ENCODE measurements at regions not wholly inside any gene's neighbourhood (a gene's known extent, or its start where the extent isn't known, plus 50 kb on each side); places are given as distances from the start of the nearest gene placed in this dataset.

- Histone ChIP-seq H3K4me3 (no peak overlapping the region), H3K9ac (ENCODE audit: insufficient read length) (no peak overlapping the region), H3K27ac (no peak overlapping the region), H3K36me3 (ENCODE audit: insufficient read depth, low read length) (no peaks in the 10 kb centered on the region), H3K9me3 (ENCODE audit: low read depth, low read length) (no peaks in the 10 kb centered on the region)
- no peak for TF ChIP-seq EZH2 (IDR thresholded peaks at IDR 0.05)
- no peak for TF ChIP-seq FOXP2 (optimal IDR thresholded peaks at IDR 0.05; ENCODE audit: control extremely low read depth, extremely low read length, insufficient read depth)
- TF ChIP-seq POLR2AphosphoS5 (IDR thresholded peaks at IDR 0.05; ENCODE audit: borderline replicate concordance, low read depth, low read length): no peak
- DNase-seq (ENCODE audit: low read depth, low spot score): no peak
These were observed 954.5 kb downstream of the ADGRL2 start for GRCh38 chr1:82755191-82755590.

- no peak for TF ChIP-seq POLR2AphosphoS5 (IDR thresholded peaks at IDR 0.05; ENCODE audit: borderline replicate concordance, low read depth, low read length)
- no peaks in the 10 kb centered on the region for H3K9me3 ChIP-seq (ENCODE audit: low read depth, low read length)
- H3K27ac ChIP-seq: no peak overlapping the region
- no peaks in the 10 kb centered on the region for H3K36me3 ChIP-seq (ENCODE audit: insufficient read depth, low read length)
- no peak overlapping the region for H3K9ac ChIP-seq (ENCODE audit: insufficient read length)
- H3K4me3 ChIP-seq: no peak overlapping the region
- DNase-seq (ENCODE audit: low read depth, low spot score): no peak
These were observed 951.3 kb downstream of the ADGRL2 start for GRCh38 chr1:82752046-82752445.

- Histone ChIP-seq H3K27ac (no peak overlapping the region), H3K36me3 (ENCODE audit: insufficient read depth, low read length) (no peaks in the 10 kb centered on the region), H3K9me3 (ENCODE audit: low read depth, low read length) (peaks cover 8% of the 10 kb centered on the region; the same call in 1 of the 2 replicates), H3K4me3 (no peak overlapping the region), H3K9ac (ENCODE audit: insufficient read length) (no peak overlapping the region)
- TF ChIP-seq POLR2AphosphoS5 (IDR thresholded peaks at IDR 0.05; ENCODE audit: borderline replicate concordance, low read depth, low read length) (no peak), FOXP2 (optimal IDR thresholded peaks at IDR 0.05; ENCODE audit: control extremely low read depth, extremely low read length, insufficient read depth) (no peak), EZH2 (IDR thresholded peaks at IDR 0.05) (no peak)
- DNase-seq (ENCODE audit: low read depth, low spot score): no peak
These were observed 932.9 kb downstream of the ADGRL2 start for GRCh38 chr1:82733645-82734044.

GRCh38 chr1:82731216-82731615, 930.5 kb downstream of the ADGRL2 start:
- no peaks in the 10 kb centered on the region for H3K36me3 ChIP-seq (ENCODE audit: insufficient read depth, low read length)
- H3K4me3 ChIP-seq: no peak overlapping the region
- no peak for TF ChIP-seq FOXP2 (optimal IDR thresholded peaks at IDR 0.05; ENCODE audit: control extremely low read depth, extremely low read length, insufficient read depth)
- H3K9me3 ChIP-seq (ENCODE audit: low read depth, low read length): peaks cover 8% of the 10 kb centered on the region; the same call in 1 of the 2 replicates
- DNase-seq (ENCODE audit: low read depth, low spot score): no peak
- no peak overlapping the region for H3K27ac ChIP-seq
- no peak overlapping the region for H3K9ac ChIP-seq (ENCODE audit: insufficient read length)

GRCh38 chr1:82728206-82728605, 927.5 kb downstream of the ADGRL2 start:
- peaks cover 8% of the 10 kb centered on the region; the same call in 1 of the 2 replicates for H3K9me3 ChIP-seq (ENCODE audit: low read depth, low read length)
- TF ChIP-seq POLR2AphosphoS5 (IDR thresholded peaks at IDR 0.05; ENCODE audit: borderline replicate concordance, low read depth, low read length): no peak
- TF ChIP-seq FOXP2 (optimal IDR thresholded peaks at IDR 0.05; ENCODE audit: control extremely low read depth, extremely low read length, insufficient read depth): no peak
- no peak for TF ChIP-seq EZH2 (IDR thresholded peaks at IDR 0.05)
- H3K4me3 ChIP-seq: no peak overlapping the region

GRCh38 chr1:82724246-82724645, 923.5 kb downstream of the ADGRL2 start:
- TF ChIP-seq EZH2 (IDR thresholded peaks at IDR 0.05) (no peak), POLR2AphosphoS5 (IDR thresholded peaks at IDR 0.05; ENCODE audit: borderline replicate concordance, low read depth, low read length) (no peak), FOXP2 (optimal IDR thresholded peaks at IDR 0.05; ENCODE audit: control extremely low read depth, extremely low read length, insufficient read depth) (no peak)
- H3K27ac ChIP-seq: no peak overlapping the region
- H3K36me3 ChIP-seq (ENCODE audit: insufficient read depth, low read length): no peaks in the 10 kb centered on the region
- no peak for DNase-seq (ENCODE audit: low read depth, low spot score)
- no peaks in the 10 kb centered on the region for H3K9me3 ChIP-seq (ENCODE audit: low read depth, low read length)
- no peak overlapping the region for H3K9ac ChIP-seq (ENCODE audit: insufficient read length)
- H3K4me3 ChIP-seq: no peak overlapping the region

More at GRCh38 chr1:82728206-82728605, 927.5 kb downstream of the ADGRL2 start:
- Histone ChIP-seq H3K36me3 (ENCODE audit: insufficient read depth, low read length) (no peaks in the 10 kb centered on the region), H3K9ac (ENCODE audit: insufficient read length) (no peak overlapping the region), H3K27ac (no peak overlapping the region)
- DNase-seq (ENCODE audit: low read depth, low spot score): no peak

- Histone ChIP-seq H3K9ac (ENCODE audit: insufficient read length) (no peak overlapping the region), H3K27ac (no peak overlapping the region), H3K36me3 (ENCODE audit: insufficient read depth, low read length) (no peaks in the 10 kb centered on the region), H3K9me3 (ENCODE audit: low read depth, low read length) (no peaks in the 10 kb centered on the region), H3K4me3 (no peak overlapping the region)
- DNase-seq (ENCODE audit: low read depth, low spot score): no peak
- no peak for TF ChIP-seq FOXP2 (optimal IDR thresholded peaks at IDR 0.05; ENCODE audit: control extremely low read depth, extremely low read length, insufficient read depth)
- no peak for TF ChIP-seq EZH2 (IDR thresholded peaks at IDR 0.05)
- TF ChIP-seq POLR2AphosphoS5 (IDR thresholded peaks at IDR 0.05; ENCODE audit: borderline replicate concordance, low read depth, low read length): no peak
These were observed 921.9 kb downstream of the ADGRL2 start for GRCh38 chr1:82722608-82723007.

- TF ChIP-seq EZH2 (IDR thresholded peaks at IDR 0.05) (no peak), POLR2AphosphoS5 (IDR thresholded peaks at IDR 0.05; ENCODE audit: borderline replicate concordance, low read depth, low read length) (no peak), FOXP2 (optimal IDR thresholded peaks at IDR 0.05; ENCODE audit: control extremely low read depth, extremely low read length, insufficient read depth) (no peak)
- Histone ChIP-seq H3K36me3 (ENCODE audit: insufficient read depth, low read length) (no peaks in the 10 kb centered on the region), H3K9me3 (ENCODE audit: low read depth, low read length) (no peaks in the 10 kb centered on the region), H3K9ac (ENCODE audit: insufficient read length) (no peak overlapping the region), H3K4me3 (no peak overlapping the region), H3K27ac (no peak overlapping the region)
- DNase-seq (ENCODE audit: low read depth, low spot score): no peak
These were observed 921.0 kb downstream of the ADGRL2 start for GRCh38 chr1:82721702-82722101.

- H3K9ac ChIP-seq (ENCODE audit: insufficient read length): no peak overlapping the region
- H3K36me3 ChIP-seq (ENCODE audit: insufficient read depth, low read length): no peaks in the 10 kb centered on the region
- no peak overlapping the region for H3K27ac ChIP-seq
- DNase-seq (ENCODE audit: low read depth, low spot score): no peak
- H3K4me3 ChIP-seq: no peak overlapping the region
- no peak for TF ChIP-seq FOXP2 (optimal IDR thresholded peaks at IDR 0.05; ENCODE audit: control extremely low read depth, extremely low read length, insufficient read depth)
- TF ChIP-seq EZH2 (IDR thresholded peaks at IDR 0.05): no peak
- TF ChIP-seq POLR2AphosphoS5 (IDR thresholded peaks at IDR 0.05; ENCODE audit: borderline replicate concordance, low read depth, low read length): no peak
- no peaks in the 10 kb centered on the region for H3K9me3 ChIP-seq (ENCODE audit: low read depth, low read length)
These were observed 918.1 kb downstream of the ADGRL2 start for GRCh38 chr1:82718719-82719419.

All from SK-N-MC (cell line).